PC-9 (cell line): ENCODE measurements at regions not wholly inside any gene's neighbourhood (a gene's known extent, or its start where the extent isn't known, plus 50 kb on each side); places are given as distances from the start of the nearest gene placed in this dataset. TPM values are rescaled to one million over a fixed set of nuclear protein-coding genes. Genes with fewer than 3 reads are reported as not detected.

Source experiments
- BruUV-seq: library from RNA; stranded (reverse); fragments of 400-500 nt; replicated peaks from 2 replicates; lab custom pipeline; 2021; lab: Mats Ljungman, UMichigan
- CTCF ChIA-PET: fragments of 300-600 bp; sonication (Branson Sonifier 250); formaldehyde crosslinking; loops from one replicate; lab custom pipeline; 2022; ENCODE audit warnings: antibody characterized with exemption; lab: Charles Lee
- POLR2A ChIA-PET: fragments of 300-600 bp; sonication (Branson Sonifier 250); formaldehyde crosslinking; loops from one replicate; lab custom pipeline; 2022; ENCODE audit warnings: antibody characterized with exemption; ENCODE audit not compliant: unreplicated experiment; lab: Charles Lee
- DNase-seq, 2 experiments: peaks; one replicate each; pipeline versions ENCODE4 v3.0.0 to v3.0.0-alpha.2; 2015 to 2022; ENCODE audit warnings: mixed read lengths in 1 of 2
- H2AFZ ChIP-seq: fragments of 200-600 bp; sonication (generic); 2 replicates; pipeline ENCODE4 v1.8.1; 2017; ENCODE audit warnings: antibody characterized with exemption
- H3F3A ChIP-seq: fragments of 200-600 bp; sonication (generic); 2 replicates; pipeline ENCODE4 v1.8.1; 2017; ENCODE audit warnings: antibody characterized with exemption, mild to moderate bottlenecking, low read depth; ENCODE audit not compliant: insufficient read depth
- H3K27ac ChIP-seq: fragments of 200-600 bp; sonication (generic); 2 replicates; pipeline ENCODE4 v1.6.1; 2016; ENCODE audit warnings: mixed run types
- H3K27me3 ChIP-seq: fragments of 200-600 bp; sonication (generic); 2 replicates; pipeline ENCODE4 v1.6.1; 2016; ENCODE audit warnings: low read depth, mixed run types; ENCODE audit not compliant: insufficient read depth
- H3K36me3 ChIP-seq: fragments of 200-600 bp; sonication (generic); 2 replicates; pipeline ENCODE4 v1.6.1; 2016; ENCODE audit warnings: low read depth, mixed run types
- H3K4me1 ChIP-seq: fragments of 200-600 bp; sonication (generic); replicated peaks from 2 replicates; pipeline ENCODE4 v1.6.1; 2016; ENCODE audit warnings: mixed run types; ENCODE audit not compliant: insufficient read depth
- H3K4me2 ChIP-seq: fragments of 200-600 bp; sonication (generic); 2 replicates; pipeline ENCODE4 v1.6.1; 2017; ENCODE audit warnings: mixed run types
- H3K4me3 ChIP-seq: fragments of 200-600 bp; sonication (generic); 2 replicates; pipeline ENCODE4 v1.6.1; 2016; ENCODE audit warnings: mixed run types
- H3K79me2 ChIP-seq: fragments of 200-600 bp; sonication (generic); 2 replicates; pipeline ENCODE4 v1.6.1; 2017; ENCODE audit warnings: low read depth, mixed run types
- H3K9me2 ChIP-seq: fragments of 200-600 bp; sonication (generic); 2 replicates; pipeline ENCODE4 v1.8.1; 2017; ENCODE audit warnings: mild to moderate bottlenecking; ENCODE audit not compliant: insufficient read depth
- H3K9me3 ChIP-seq: fragments of 200-600 bp; sonication (generic); 2 replicates; pipeline ENCODE4 v1.8.1; 2016; ENCODE audit warnings: low read depth; ENCODE audit not compliant: insufficient read depth
- H4K20me1 ChIP-seq: fragments of 200-600 bp; sonication (generic); 2 replicates; pipeline ENCODE4 v1.8.1; 2017; ENCODE audit not compliant: insufficient read depth
- CTCF ChIP-seq: fragments of 200-600 bp; sonication (generic); conservative IDR thresholded peaks from 2 replicates; pipeline ENCODE4 v1.6.1; 2017; ENCODE audit warnings: mixed run types, antibody characterized with exemption, mild to moderate bottlenecking, moderate library complexity
- EZH2 ChIP-seq: fragments of 200-600 bp; sonication (generic); IDR thresholded peaks from 2 replicates; pipeline ENCODE4 v1.8.0; 2017; ENCODE audit warnings: antibody characterized with exemption, low read depth
- intact Hi-C: fragments of 100-400 bp; cut with micrococcal nuclease; formaldehyde crosslinking; loops from one replicate; pipeline ENCODE4 v1.10.0; 2022; ENCODE audit not compliant: unreplicated experiment
- microRNA-seq: library from miRNA; unstranded; fragments of <30 nt; microRNA quantifications from one replicate; pipeline ENCODE4 v1.2.0, GENCODE V29; 2021; ENCODE audit warnings: borderline number of aligned reads, borderline replicate concordance

GRCh38 chr18:37624318-37624717 lies 58.7 kb upstream of the CELF4 start:
- no peak overlapping the region for H2AFZ ChIP-seq
- POLR2A ChIA-PET, result no interaction called here
- intact Hi-C loops, result no loop called here
- H3K4me2 ChIP-seq, result no peak overlapping the region
- CTCF ChIA-PET, result no interaction called here
- no peak overlapping the region for H3K4me3 ChIP-seq
- no peaks in the 10 kb centered on the region for H3K9me3 ChIP-seq
- BruUV-seq, result no TSS peak
- no peaks in the 10 kb centered on the region for H3K27me3 ChIP-seq
- no peak overlapping the region for H3K27ac ChIP-seq
- H3K36me3 ChIP-seq, result no peaks in the 10 kb centered on the region
- H4K20me1 ChIP-seq, result no peaks in the 10 kb centered on the region
- no peaks in the 10 kb centered on the region for H3K79me2 ChIP-seq
- DNase-seq, result no peak
- no peaks in the 10 kb centered on the region for H3F3A ChIP-seq
- H3K9me2 ChIP-seq, result no peaks in the 10 kb centered on the region
- TF ChIP-seq CTCF (no peak), EZH2 (no peak)
- H3K4me1 ChIP-seq, result no peaks in the 10 kb centered on the region

DNA sequence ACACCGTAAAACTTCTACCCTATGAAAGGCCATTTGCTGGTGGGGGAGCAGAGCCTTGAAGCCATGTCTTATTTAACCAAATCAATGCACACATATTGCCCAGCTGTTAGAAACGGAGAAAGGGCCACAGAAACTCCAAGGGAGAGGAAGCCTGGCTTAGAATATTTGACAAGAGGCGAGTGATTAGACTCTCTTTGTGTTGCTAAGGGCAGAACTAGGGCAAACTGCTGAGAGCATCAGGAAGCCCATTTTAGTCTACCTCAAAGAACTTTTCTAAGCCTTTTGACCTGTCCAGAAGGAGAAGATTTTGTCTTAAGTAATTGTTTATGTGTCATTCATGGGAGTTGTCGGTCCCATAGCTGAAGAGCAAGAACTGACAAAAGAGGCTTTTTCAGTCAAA lies 54.4 kb upstream of the CELF4 start:
- TF ChIP-seq EZH2, result no peak
- TF ChIP-seq CTCF, result no peak
- POLR2A ChIA-PET, result no interaction called here
- Histone ChIP-seq H3K36me3 (no peaks in the 10 kb centered on the region), H3K27me3 (no peaks in the 10 kb centered on the region), H3K4me1 (no peaks in the 10 kb centered on the region), H3K27ac (no peak overlapping the region), H4K20me1 (no peaks in the 10 kb centered on the region), H3K4me3 (no peak overlapping the region), H3K4me2 (no peak overlapping the region), H3K9me2 (no peaks in the 10 kb centered on the region), H3F3A (no peaks in the 10 kb centered on the region), H2AFZ (no peak overlapping the region), H3K79me2 (no peaks in the 10 kb centered on the region), H3K9me3 (no peaks in the 10 kb centered on the region)
- CTCF ChIA-PET, result no interaction called here
- BruUV-seq, result no TSS peak
- intact Hi-C loops, result no loop called here
- DNase-seq, result no peak

- CTCF ChIA-PET, result no interaction called here
Measured at GRCh38 chr18:37617623-37618022, 52.0 kb upstream of the CELF4 start.

More at GRCh38 chr18:37617623-37618022, 52.0 kb upstream of the CELF4 start:
- no peak for TF ChIP-seq EZH2
- TF ChIP-seq CTCF, result no peak
- DNase-seq, result no peak
- Histone ChIP-seq H4K20me1 (no peaks in the 10 kb centered on the region), H3K4me2 (no peak overlapping the region), H2AFZ (no peak overlapping the region), H3K27ac (no peak overlapping the region), H3K4me3 (no peak overlapping the region), H3K9me3 (no peaks in the 10 kb centered on the region), H3K4me1 (no peaks in the 10 kb centered on the region), H3K9me2 (no peaks in the 10 kb centered on the region), H3K79me2 (no peaks in the 10 kb centered on the region), H3K27me3 (no peaks in the 10 kb centered on the region), H3F3A (no peaks in the 10 kb centered on the region), H3K36me3 (no peaks in the 10 kb centered on the region)
- intact Hi-C loops, result no loop called here
- POLR2A ChIA-PET, result no interaction called here
- no TSS peak for BruUV-seq

Small RNA genes lying in the stretch of these regions (microRNA-seq; reads per million reads assigned to microRNA genes)
- not detected for gene MIR4318
- not detected for gene MIR5583-1
- gene MIR5583-2, result not detected
- not detected for gene MIR924
